ENCODE measurements at regions not wholly inside any gene's neighbourhood (a gene's known extent, or its start where the extent isn't known, plus 50 kb on each side); places are given as distances from the start of the nearest gene placed in this dataset.

- no peak for TF ChIP-seq CTCF (IDR thresholded peaks at IDR 0.05; ENCODE audit: insufficient read depth, low read depth, low read length, missing control alignments)
- no peak for DNase-seq (ENCODE audit: low read depth)
- H3K4me3 ChIP-seq (ENCODE audit: low read length) = no peak overlapping the region
Measured at GRCh38 chr11:70833554-70833953, 418.8 kb downstream of the SHANK2 start.

GRCh38 chr11:70834277-70834940 is 418.0 kb downstream of the SHANK2 start:
- no peak for TF ChIP-seq CTCF (IDR thresholded peaks at IDR 0.05; ENCODE audit: insufficient read depth, low read depth, low read length, missing control alignments)
- no peak for DNase-seq (ENCODE audit: low read depth)
- H3K4me3 ChIP-seq (ENCODE audit: low read length) = no peak overlapping the region

GRCh38 chr11:70834984-70835560 is 417.3 kb downstream of the SHANK2 start:
- TF ChIP-seq CTCF (IDR thresholded peaks at IDR 0.05; ENCODE audit: insufficient read depth, low read depth, low read length, missing control alignments) = no peak
- DNase-seq (ENCODE audit: low read depth) = no peak
- no peak overlapping the region for H3K4me3 ChIP-seq (ENCODE audit: low read length)

- no peak for TF ChIP-seq CTCF (IDR thresholded peaks at IDR 0.05; ENCODE audit: insufficient read depth, low read depth, low read length, missing control alignments)
- H3K4me3 ChIP-seq (ENCODE audit: low read length) = no peak overlapping the region
- no peak for DNase-seq (ENCODE audit: low read depth)
Measured at GRCh38 chr11:70836071-70836470, 416.3 kb downstream of the SHANK2 start.

GRCh38 chr11:70838198-70838597 is 414.2 kb downstream of the SHANK2 start:
- no peak for TF ChIP-seq CTCF (IDR thresholded peaks at IDR 0.05; ENCODE audit: insufficient read depth, low read depth, low read length, missing control alignments)
- no peak for DNase-seq (ENCODE audit: low read depth)
- no peak overlapping the region for H3K4me3 ChIP-seq (ENCODE audit: low read length)

- no peak for TF ChIP-seq CTCF (IDR thresholded peaks at IDR 0.05; ENCODE audit: insufficient read depth, low read depth, low read length, missing control alignments)
- no peak overlapping the region for H3K4me3 ChIP-seq (ENCODE audit: low read length)
- no peak for DNase-seq (ENCODE audit: low read depth)
Measured at GRCh38 chr11:70839851-70840250, 412.5 kb downstream of the SHANK2 start.

- H3K4me3 ChIP-seq (ENCODE audit: low read length) = no peak overlapping the region
- DNase-seq (ENCODE audit: low read depth) = no peak
- no peak for TF ChIP-seq CTCF (IDR thresholded peaks at IDR 0.05; ENCODE audit: insufficient read depth, low read depth, low read length, missing control alignments)
Measured at GRCh38 chr11:70841264-70841663, 411.1 kb downstream of the SHANK2 start.

All from epithelial cell of esophagus (primary cell).